GM19099 (cell line): ENCODE measurements at regions not wholly inside any gene's neighbourhood (a gene's known extent, or its start where the extent isn't known, plus 50 kb on each side); places are given as distances from the start of the nearest gene placed in this dataset.

ENCODE experiments used
- POLR2A ChIP-seq: IDR thresholded peaks from 3 replicates; pipeline ENCODE4 v1.6.1; 2011; ENCODE audit warnings: low read depth; ENCODE audit not compliant: insufficient read length; ENCODE audit errors: extremely low read depth

DNA sequence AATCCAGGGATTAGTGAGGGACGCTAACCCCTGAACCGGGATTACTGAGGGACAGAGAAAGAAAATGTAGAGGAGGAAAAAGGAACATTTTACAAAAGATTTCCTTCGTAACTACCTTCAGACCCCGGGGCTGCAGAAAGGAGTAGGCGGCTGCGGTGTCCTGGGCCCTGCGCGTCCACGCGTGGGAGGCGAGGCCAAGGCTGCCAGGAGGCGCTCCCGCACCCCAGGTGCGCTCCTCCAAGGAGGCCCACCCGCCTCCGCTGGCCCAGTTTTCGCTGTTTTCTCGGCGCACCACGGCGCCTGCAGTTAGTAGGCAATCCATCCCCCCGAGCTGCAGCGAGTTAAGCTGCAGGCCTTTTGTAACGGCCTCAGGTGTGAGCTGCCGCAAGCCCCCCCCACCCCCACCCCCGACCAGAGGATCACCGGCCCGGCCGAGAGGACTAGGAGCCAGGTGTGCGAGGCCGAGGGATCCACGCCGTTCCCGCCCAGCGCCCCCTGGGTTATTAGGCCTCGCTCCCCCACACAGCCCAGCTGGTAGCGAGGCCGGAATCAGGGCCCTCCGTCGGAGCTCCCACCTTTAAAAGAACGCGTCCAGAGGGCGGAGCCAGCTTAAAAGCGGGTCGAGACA, 380.3 kb upstream of the ARID1B start:
- no peak for TF ChIP-seq POLR2A

DNA sequence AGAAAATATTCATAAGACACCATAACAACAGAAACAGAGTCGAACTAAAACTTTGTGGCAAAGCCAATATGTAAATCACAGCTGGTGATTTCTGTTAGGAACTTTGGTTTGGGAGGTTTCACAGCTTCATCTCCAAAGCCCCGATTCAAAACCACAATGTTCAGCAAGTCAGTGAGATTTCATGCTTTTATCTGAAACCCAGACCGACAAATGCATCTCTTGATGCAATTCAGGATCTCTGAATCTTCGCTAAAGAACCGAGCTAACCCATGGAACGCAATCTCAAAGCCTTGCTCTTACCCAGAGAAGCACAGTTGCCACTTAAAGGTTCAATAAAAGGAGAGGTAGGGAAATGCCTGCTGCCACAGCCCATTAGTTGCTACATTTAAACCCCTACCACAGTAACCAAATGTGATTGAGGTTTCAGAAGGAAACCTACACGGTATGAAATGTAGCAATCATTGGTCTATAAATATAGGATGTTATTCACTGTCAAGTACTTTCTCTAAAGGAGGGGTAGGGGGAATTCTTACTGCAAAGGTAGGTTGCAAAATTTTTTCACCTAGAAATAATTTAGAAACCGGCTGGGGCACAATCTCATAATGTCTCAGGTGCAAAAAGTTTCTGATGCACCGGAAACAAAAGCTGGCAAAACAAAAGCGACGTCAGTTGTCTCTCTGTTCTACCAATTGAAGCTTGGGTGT, 381.0 kb upstream of the ARID1B start:
- TF ChIP-seq POLR2A: no peak

DNA sequence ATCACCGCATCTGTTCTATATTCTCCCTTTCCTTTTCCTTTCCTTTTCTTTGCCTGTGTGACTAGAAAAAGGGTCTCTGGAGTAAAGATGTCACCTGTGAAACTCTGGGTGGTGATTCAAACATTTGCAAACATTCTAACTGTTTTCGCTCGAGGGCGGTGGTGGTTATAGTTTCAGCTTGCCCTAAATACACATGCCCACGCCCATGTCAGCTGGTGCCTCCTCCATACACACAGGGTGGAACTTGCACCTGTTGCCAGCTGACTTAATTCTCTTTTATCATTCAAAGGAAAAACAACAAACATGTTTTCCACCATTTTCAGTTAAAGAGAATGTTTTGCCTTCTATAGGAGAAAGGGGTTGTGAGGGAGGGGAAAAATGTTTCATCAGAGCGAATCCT, 381.9 kb upstream of the ARID1B start:
- TF ChIP-seq POLR2A: no peak

DNA sequence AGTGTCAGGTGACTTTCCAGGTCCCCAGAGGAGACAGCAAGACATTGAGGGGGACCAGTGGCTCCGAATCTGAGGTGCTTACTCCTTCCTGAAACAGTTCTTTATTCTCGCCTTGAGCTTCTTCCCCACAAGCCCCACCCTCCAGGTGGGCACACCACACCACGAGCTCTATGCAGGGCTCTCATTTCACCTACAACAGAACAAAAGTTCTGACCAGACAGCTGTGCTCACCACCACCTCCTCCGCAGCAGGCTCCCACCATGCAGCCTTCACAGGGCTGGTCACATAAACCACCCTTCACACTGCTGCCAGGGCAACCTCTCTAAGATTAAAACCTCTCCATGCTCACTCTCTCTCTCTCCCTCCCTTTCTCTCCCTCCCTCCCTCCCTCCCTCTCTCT, 384.5 kb upstream of the ARID1B start:
- TF ChIP-seq POLR2A: no peak

DNA sequence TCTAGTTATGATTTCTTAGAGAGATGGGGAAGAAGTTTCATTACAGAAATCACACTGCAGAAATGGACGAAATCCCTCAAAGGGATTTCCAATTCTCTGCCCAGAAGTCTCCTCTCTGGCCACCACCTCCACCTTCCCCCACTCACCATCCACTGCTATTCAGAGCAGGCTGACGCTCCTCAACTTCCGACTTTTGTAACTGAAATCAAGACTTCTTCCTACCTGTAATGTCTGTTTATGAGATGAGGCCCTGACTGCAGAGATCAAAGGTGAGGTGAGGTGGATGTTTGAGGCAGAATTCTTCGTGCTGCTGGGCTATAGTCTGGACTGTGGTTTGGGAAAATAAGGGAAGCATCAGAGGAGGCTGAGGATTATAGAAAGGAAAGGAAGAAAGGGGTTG, 385.2 kb upstream of the ARID1B start:
- no peak for TF ChIP-seq POLR2A

DNA sequence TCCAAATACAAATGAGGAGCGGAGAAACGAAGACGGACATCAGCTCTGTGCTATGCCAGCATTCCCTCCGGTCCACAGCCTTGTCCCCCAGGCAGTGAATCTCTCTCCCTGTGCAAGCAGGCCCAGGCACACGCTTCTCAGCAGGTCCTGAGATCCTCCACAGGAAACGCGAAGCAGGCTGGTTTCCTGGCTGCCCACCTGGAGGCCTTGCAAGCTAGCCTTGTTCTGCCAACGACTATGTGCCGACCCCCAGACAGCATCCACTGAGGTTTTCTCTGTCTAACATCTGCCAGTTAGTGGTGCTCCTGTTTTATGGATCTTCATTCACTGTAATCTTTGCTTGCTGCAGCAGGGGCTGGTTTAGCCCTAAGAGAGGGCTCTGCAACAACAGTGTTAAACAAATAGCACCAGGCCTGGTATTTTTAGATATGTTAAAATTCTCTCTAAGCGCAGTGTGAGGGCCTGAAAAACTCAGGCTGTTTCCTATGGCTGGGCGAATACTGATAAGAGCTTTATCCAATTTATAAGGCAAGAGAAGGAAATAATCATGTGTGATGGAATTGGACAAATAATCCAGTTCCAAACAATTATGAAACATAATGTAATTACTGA, 386.0 kb upstream of the ARID1B start:
- no peak for TF ChIP-seq POLR2A

DNA sequence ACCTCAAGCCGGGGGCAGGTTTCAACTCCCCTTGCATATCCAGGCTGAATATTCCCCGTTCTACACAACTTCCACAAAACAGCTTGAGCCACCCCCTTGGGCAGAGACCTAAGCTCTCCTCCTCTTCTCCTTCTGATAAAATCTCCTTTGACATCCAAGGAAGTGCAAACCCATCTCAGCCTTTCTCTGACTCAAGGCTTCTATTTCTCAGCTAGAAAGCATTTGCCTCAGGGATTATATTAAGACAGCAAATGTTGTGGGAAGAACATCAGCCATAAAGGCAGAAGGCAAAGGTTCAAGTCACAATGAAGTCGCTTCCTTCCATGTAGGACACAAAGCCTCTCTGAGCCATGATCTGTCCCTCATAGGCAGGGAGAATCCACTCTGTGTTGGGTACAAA, 386.6 kb upstream of the ARID1B start:
- TF ChIP-seq POLR2A: no peak

DNA sequence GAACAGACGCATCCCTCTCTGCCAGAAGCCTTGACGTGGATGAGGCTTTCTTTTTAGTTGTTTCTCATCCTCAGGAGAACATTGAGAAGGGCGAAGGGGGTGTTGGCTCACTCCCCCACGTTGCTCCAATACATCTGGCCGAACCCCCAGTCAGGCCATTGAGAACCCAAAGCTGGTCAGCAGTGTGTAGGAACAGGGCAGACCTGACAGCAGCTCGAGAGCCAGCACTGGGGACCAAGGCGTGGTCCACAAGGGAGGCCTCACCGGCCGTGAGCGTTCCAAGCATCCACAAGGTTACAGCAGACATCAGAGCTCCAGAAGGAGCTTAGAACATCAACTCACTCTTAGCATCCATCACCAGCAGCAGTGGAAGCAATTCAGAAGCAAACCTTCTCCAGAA, 387.9 kb upstream of the ARID1B start:
- TF ChIP-seq POLR2A: no peak

DNA sequence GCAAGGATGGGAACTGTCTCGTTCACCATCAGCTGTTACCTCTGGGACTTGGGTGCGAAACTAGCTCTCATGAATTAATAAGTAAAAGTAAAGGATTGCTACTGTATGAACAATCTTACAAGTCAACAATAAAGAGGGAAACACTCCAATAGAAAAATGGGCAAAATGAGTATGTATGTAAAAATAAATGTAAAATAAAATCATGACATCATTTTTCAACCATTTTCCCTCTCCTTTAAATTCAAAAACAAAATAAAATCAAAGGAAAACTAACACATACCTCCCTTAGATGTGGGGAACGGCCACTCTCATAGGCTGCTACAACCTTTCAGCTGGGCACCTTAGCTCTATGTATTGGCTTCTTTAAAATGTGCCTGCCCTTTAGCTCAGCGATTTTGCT, 389.7 kb upstream of the ARID1B start:
- no peak for TF ChIP-seq POLR2A

DNA sequence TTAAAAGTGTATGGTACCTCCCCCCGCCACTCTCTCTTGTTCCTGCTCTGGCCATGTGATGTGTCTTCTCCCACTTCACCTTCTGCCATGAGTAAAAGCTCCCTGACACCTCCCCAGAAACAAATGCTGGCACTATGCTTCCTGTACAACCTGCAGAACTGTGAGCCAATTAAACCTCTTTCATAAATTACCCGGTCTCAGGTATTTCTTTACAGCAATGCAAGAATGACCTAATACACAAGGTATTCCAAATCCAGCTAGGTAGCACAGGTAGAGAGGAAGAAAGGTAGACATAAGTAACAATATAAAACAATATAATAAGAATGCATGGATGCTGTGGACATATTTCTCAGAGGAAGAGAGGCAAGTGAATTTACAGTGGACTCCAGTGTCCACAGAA, 394.1 kb upstream of the ARID1B start:
- TF ChIP-seq POLR2A: no peak

DNA sequence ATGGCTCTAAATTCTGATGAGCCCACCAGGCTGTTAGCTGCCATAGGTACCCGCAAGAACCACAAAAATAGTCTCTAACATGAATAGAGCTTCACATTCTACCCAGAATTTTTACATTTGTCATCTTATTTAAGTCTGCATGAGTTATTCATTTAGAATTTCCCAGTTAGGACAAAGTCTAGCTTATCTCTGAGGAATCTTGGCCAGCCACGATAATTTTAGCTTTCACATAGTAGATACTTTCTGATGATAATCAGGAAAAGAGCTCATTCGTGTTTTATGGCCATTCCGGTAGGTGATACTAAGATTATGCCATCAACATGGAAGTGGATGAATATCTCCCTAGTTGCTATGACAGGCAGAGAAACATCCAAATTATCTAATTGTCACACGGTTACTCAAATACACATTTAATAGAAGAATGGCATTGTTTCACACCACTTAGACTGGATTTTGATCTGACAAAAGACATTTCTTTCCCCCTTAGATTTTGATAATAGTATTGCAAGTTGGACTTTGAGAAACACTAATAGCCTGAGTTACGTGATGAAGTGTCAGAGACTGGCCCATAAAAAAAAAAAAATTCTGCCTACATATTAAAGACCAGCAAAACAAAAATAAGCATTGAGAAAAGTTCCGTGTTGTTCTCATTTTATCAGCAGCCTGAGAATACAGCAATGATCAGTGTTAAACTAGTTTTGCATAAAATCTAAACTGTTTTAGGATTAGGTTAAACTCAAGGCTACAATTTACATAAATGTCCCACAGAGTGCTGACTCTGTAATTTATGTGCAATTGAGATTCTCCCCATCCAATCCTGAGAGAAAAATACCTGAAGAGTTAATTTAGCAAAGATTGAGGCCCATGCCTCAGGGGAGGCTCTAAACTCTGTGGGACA, 397.5 kb upstream of the ARID1B start:
- TF ChIP-seq POLR2A: no peak

DNA sequence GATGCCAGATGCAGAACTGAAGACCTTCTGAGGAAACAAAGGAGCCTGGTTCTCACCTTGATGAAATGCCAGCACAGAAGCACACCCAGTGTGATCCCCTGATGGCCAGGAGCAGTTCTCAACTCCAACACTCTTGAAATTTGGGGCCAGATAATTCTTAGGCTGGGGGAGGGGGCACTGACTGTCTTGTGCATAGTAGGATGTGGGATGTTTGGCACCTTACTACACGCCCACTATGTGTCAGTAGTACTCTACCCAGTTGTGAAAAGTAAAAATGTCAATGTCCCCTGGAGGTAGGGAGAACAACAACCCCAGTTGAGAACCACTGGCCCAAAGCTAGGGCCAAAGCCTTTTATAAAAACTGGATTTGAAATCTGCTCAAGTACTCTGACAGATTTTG, 398.3 kb upstream of the ARID1B start:
- no peak for TF ChIP-seq POLR2A

DNA sequence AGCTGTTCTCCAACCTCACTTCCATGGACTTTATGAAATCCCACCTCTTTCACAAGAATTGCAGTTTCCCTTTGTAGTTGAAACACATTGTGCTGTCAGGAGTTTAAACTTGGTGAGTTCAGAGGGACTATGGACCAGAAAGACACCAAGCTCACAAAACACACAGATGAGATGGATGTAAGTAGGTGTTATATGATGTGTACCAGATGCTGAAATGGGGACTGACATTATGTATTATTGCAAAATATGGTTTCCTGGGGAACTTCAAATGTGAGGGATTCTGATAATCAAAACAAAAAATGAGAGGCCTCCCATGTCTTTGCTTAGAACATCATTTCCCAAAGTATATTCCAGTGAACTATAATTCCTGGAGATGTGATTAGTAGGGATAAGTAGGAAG, 401.1 kb upstream of the ARID1B start:
- no peak for TF ChIP-seq POLR2A

DNA sequence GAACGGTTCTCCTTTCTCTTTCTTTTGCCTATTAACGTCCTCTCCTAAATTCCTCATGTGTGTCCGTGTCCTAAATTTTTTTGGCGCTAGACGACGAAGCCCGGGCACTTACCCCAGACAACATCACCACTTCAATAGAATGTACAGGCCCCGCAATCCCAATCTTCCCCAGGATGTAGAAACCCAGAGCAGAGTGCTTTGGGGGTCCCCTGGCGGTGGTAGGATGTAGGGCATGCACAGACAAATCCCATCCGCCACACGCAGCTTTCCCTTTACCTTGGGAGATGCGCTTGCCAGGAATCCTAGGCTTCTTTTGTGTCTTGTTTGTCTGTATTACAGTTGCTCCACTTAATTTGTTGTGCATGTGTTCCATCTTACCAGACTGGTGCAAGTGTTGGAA, 417.3 kb upstream of the ARID1B start:
- TF ChIP-seq POLR2A: no peak

DNA sequence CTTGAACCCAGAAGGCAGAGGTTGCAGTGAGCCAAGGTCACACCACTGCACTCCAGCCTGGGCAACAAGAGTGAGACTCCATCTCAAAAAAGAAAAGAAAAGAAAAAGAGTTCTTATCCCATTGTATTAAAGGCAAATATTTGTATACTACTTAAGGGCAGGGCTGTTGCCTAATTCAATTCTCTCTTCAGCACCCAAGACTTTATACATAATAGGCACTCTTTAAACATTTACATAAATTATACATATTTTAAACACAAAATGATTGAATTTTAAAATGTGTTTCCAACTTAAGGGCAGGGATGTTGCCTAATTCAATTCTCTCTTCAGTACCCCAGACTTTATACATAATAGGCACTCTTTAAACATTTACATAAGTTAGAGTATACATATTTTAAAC, 424.3 kb upstream of the ARID1B start:
- TF ChIP-seq POLR2A: no peak

DNA sequence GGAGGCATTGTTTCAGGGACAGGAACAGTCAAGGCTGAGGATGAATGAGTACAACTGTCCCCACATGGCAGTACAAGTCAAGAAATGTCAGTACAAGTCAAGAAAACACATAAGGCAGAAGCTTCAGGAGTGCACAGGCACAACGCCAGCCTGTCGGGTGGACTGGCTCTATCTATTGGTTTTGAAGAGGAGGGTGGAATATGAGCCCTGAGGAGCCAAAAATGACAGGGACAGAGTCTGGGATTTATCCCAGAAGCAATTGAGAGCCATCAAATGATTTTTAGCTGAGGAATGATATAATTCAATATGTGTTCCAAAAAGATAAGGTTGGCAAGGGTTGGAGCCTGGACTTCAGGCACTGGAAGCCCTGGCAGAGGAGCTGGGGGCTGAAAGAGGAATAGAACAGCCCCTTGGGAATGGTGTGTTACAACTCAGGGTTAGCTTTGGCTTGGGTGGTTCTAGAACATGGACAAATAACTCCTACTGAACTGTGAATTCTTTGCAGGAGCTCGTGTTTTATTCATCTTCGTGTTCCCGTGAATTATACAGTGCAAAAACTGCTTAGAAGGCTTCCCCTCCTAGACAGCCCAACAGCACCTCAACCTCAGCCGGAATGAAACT, 425.7 kb upstream of the ARID1B start:
- no peak for TF ChIP-seq POLR2A

DNA sequence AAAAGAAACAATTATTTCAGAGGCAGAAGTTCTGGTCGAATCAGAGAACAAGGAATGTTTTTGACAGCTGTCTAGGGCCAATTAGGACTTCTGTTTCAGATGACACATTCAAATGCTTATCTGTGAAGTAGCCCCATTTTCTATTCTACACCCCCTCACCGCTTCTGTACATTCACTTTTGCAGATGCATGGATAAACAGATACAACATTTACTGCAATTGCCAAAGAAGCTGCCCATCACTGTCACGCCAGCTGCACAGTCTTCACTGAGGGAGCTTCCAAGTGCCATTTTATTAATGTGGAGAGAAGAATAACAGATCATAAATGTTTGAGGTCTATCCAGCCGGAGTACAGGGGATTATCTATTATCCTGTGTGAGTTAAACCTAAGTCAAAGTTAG, 426.8 kb upstream of the ARID1B start:
- no peak for TF ChIP-seq POLR2A
